Head of caudate nucleus (tissue), 42 donors: ENCODE measurements at regions not wholly inside any gene's neighbourhood (a gene's known extent, or its start where the extent isn't known, plus 50 kb on each side); places are given as distances from the start of the nearest gene placed in this dataset.

ENCODE experiments used
- DNase-seq, 42 donors: peaks; one replicate each; pipeline versions ENCODE4 v3.0.0 to v3.0.0-alpha.2; 2020 to 2021; ENCODE audit warnings: mixed read lengths in 7 of 42
- intact Hi-C: fragments of 100-400 bp; cut with DNase I; formaldehyde crosslinking; loops from one replicate; pipeline ENCODE4 v1.15.0; 2022

GRCh38 chr4:111811661-111812060 is 333.6 kb upstream of the FAM241A start:
- DNase-seq = no peak
- intact Hi-C loops = no loop called here

GRCh38 chr4:111812114-111812513 is 333.1 kb upstream of the FAM241A start:
- intact Hi-C loops = no loop called here
- DNase-seq = no peak

- DNase-seq = no peak
- intact Hi-C loops = no loop called here
These were observed 332.5 kb upstream of the FAM241A start for GRCh38 chr4:111812760-111813159.

- peak in 19 of 42 donors; percentile 7 to 65 (median 23) for DNase-seq
- intact Hi-C loops = no loop called here
These were observed 331.6 kb upstream of the FAM241A start for GRCh38 chr4:111813555-111814140.

GRCh38 chr4:111814961-111815360 is 330.3 kb upstream of the FAM241A start:
- intact Hi-C loops = no loop called here

GRCh38 chr4:111821342-111821741 is 323.9 kb upstream of the FAM241A start:
- intact Hi-C loops = no loop called here
- no peak for DNase-seq

More at GRCh38 chr4:111814961-111815360, 330.3 kb upstream of the FAM241A start:
- no peak for DNase-seq

- intact Hi-C loops = no loop called here
- DNase-seq = no peak
These were observed 308.7 kb upstream of the FAM241A start for GRCh38 chr4:111836601-111837000.

GRCh38 chr4:111837761-111838160 is 307.5 kb upstream of the FAM241A start:
- no peak for DNase-seq
- intact Hi-C loops = no loop called here

GRCh38 chr4:111838406-111838930 is 306.8 kb upstream of the FAM241A start:
- DNase-seq = peak in 7 of 42 donors; percentile 4 to 44 (median 25)
- intact Hi-C loops = no loop called here

GRCh38 chr4:111839141-111839540 is 306.1 kb upstream of the FAM241A start:
- intact Hi-C loops = no loop called here
- peak in 25 of 42 donors; percentile 5 to 61 (median 24) for DNase-seq

- DNase-seq = no peak
- intact Hi-C loops = no loop called here
These were observed 302.9 kb upstream of the FAM241A start for GRCh38 chr4:111842336-111842735.

- DNase-seq = no peak
- intact Hi-C loops = no loop called here
These were observed 297.8 kb upstream of the FAM241A start for GRCh38 chr4:111847296-111848008.

GRCh38 chr4:111849746-111850284 is 295.4 kb upstream of the FAM241A start:
- intact Hi-C loops = loop anchor here (5.0 kb wide), 1 partner anchor 208 kb away; no protein-coding TSS in a partner anchor
- DNase-seq = no peak

GRCh38 chr4:111854494-111855087 is 290.7 kb upstream of the FAM241A start:
- intact Hi-C loops = loop anchor here (5.0 kb wide), 1 partner anchor 212 kb away; no protein-coding TSS in a partner anchor
- DNase-seq = peak in 30 of 42 donors; percentile 7 to 80 (median 48)

GRCh38 chr4:111855308-111855707 is 289.9 kb upstream of the FAM241A start:
- intact Hi-C loops = no loop called here
- no peak for DNase-seq

- intact Hi-C loops = no loop called here
- DNase-seq = no peak
These were observed 281.2 kb upstream of the FAM241A start for GRCh38 chr4:111864066-111864465.

GRCh38 chr4:111869339-111869738 is 275.9 kb upstream of the FAM241A start:
- DNase-seq = no peak
- intact Hi-C loops = no loop called here

GRCh38 chr4:111871802-111872201 is 273.5 kb upstream of the FAM241A start:
- intact Hi-C loops = no loop called here
- DNase-seq = no peak

- intact Hi-C loops = no loop called here
- DNase-seq = no peak
These were observed 271.5 kb upstream of the FAM241A start for GRCh38 chr4:111873801-111874200.

GRCh38 chr4:111879539-111879938 is 265.7 kb upstream of the FAM241A start:
- intact Hi-C loops = no loop called here
- no peak for DNase-seq
